ENCODE measurements at regions not wholly inside any gene's neighbourhood (a gene's known extent, or its start where the extent isn't known, plus 50 kb on each side); places are given as distances from the start of the nearest gene placed in this dataset.

DNA sequence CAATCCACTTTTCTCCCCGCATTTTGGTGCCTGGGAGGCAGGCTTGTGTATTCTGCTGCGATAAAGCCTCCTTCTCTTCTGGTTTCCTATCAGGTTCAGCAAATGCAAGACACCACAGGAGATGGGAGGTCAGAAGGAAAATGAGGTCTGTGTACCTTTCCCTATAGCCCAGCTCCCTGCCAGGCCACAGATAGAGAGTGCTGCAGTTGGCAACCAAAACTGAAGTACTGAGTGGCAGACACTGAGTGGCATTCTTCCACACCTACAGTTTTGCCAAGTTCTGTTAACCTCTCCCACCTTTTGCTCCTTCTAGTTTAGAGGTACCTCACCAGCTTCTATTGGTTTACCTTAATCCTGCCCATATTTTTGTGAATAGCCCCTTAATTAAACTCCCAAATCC, 948.4 kb downstream of the SORCS1 start:
- no peaks in the 10 kb centered on the region for H3K27me3 ChIP-seq
- TF ChIP-seq POLR2A (IDR thresholded peaks at IDR 0.05): no peak
- TF ChIP-seq POLR2AphosphoS5 (IDR thresholded peaks at IDR 0.05): no peak
- TF ChIP-seq, protein P1, sequence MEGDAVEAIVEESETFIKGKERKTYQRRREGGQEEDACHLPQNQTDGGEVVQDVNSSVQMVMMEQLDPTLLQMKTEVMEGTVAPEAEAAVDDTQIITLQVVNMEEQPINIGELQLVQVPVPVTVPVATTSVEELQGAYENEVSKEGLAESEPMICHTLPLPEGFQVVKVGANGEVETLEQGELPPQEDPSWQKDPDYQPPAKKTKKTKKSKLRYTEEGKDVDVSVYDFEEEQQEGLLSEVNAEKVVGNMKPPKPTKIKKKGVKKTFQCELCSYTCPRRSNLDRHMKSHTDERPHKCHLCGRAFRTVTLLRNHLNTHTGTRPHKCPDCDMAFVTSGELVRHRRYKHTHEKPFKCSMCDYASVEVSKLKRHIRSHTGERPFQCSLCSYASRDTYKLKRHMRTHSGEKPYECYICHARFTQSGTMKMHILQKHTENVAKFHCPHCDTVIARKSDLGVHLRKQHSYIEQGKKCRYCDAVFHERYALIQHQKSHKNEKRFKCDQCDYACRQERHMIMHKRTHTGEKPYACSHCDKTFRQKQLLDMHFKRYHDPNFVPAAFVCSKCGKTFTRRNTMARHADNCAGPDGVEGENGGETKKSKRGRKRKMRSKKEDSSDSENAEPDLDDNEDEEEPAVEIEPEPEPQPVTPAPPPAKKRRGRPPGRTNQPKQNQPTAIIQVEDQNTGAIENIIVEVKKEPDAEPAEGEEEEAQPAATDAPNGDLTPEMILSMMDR (IDR thresholded peaks at IDR 0.05): no peak
- TF ChIP-seq EP300 (IDR thresholded peaks at IDR 0.05): no peak
- no peak for DNase-seq
- no peak overlapping the region for H3K4me3 ChIP-seq
- no peaks in the 10 kb centered on the region for H3K36me3 ChIP-seq
- H3K9me3 ChIP-seq: no peaks in the 10 kb centered on the region
- H3K27ac ChIP-seq: no peak overlapping the region
- no peaks in the 10 kb centered on the region for H3K4me1 ChIP-seq
- intact Hi-C loops (cut with DNase I; ENCODE audit: low total_unique reads): no loop called here
- 29 to 49% (median 36%) methylated on average over 2 of the region's 2 CpGs for WGBS, 5 donors

DNA sequence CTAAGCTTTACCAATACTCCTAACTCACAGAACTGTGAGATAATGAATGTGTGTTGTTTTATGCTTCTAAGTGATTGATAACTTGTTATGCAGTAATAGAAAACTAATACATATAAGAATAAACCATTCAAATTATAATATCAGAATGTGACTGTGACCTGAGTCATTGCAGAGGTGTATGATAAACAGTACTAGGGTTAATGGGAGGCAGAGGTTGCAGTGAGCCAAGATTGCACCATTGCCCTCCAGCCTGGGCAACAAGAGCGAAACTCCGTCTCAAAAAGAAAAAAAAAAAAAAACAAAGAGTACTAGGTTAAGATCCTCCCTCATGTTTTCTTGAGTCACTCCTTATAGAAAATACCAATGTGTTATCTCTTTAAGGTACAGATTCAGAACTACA, 950.3 kb downstream of the SORCS1 start:
- H3K4me3 ChIP-seq: no peak overlapping the region
- TF ChIP-seq EP300 (IDR thresholded peaks at IDR 0.05) (no peak), POLR2AphosphoS5 (IDR thresholded peaks at IDR 0.05) (no peak), POLR2A (IDR thresholded peaks at IDR 0.05) (no peak)
- TF ChIP-seq, protein P1 (IDR thresholded peaks at IDR 0.05): no peak
- intact Hi-C loops (cut with DNase I; ENCODE audit: low total_unique reads): no loop called here
- H3K36me3 ChIP-seq: no peaks in the 10 kb centered on the region
- H3K9me3 ChIP-seq: no peaks in the 10 kb centered on the region
- no peaks in the 10 kb centered on the region for H3K27me3 ChIP-seq
- WGBS, 5 donors: 83 to 96% (median 88%) methylated on average over 2 of the region's 2 CpGs
- DNase-seq: no peak
- no peaks in the 10 kb centered on the region for H3K4me1 ChIP-seq
- no peak overlapping the region for H3K27ac ChIP-seq

DNA sequence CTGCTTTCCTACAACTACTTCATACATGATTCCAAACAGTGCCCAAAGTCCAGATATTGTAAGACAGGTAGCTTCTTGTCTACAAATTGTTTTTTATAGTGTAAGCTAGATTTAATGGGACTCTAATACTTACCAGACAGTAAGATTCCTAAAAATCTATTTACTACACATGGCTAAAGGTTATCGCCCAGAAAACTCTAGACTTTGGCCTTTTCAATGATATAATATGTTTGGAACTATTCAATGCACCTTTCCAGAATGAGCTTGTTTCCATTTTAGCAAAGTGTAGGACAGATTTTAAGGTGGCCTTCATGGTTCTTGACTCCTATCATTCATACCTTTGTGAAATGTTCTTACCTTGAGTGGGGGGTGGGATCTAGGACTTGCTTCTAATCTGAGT, 951.0 kb downstream of the SORCS1 start:
- no peak overlapping the region for H3K4me3 ChIP-seq
- H3K36me3 ChIP-seq: no peaks in the 10 kb centered on the region
- H3K4me1 ChIP-seq: no peaks in the 10 kb centered on the region
- H3K9me3 ChIP-seq: no peaks in the 10 kb centered on the region
- no peak for DNase-seq
- intact Hi-C loops (cut with DNase I; ENCODE audit: low total_unique reads): no loop called here
- H3K27me3 ChIP-seq: no peaks in the 10 kb centered on the region
- H3K27ac ChIP-seq: no peak overlapping the region
- TF ChIP-seq POLR2A (IDR thresholded peaks at IDR 0.05): no peak
- TF ChIP-seq, protein P1 (IDR thresholded peaks at IDR 0.05): no peak
- TF ChIP-seq EP300 (IDR thresholded peaks at IDR 0.05): no peak
- TF ChIP-seq POLR2AphosphoS5 (IDR thresholded peaks at IDR 0.05): no peak
- 46 to 91% (median 81%) methylated on average over 1 of the region's 1 CpG for WGBS, 5 donors

DNA sequence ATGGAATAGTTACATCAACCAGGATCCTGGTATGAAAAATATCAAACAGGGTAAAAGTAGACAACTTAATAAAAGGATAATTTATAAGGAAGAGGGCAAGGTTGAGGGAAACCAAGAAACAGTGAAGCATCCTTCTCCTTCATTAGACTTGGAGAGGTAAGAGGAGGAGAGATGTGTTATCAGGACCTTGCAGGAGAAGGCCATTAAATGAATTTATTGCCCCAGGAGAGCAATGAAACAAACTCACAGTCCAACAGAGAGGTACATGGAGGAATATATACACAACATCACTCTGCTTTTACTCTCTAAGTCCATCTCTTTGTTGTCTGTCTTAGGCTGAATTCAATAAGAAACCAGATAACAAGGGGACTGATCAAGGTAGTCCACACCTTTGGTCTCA, 966.2 kb downstream of the SORCS1 start:
- H3K27me3 ChIP-seq: no peaks in the 10 kb centered on the region
- no peak overlapping the region for H3K4me3 ChIP-seq
- no peak overlapping the region for H3K27ac ChIP-seq
- H3K9me3 ChIP-seq: no peaks in the 10 kb centered on the region
- no peaks in the 10 kb centered on the region for H3K4me1 ChIP-seq
- intact Hi-C loops (cut with DNase I; ENCODE audit: low total_unique reads): no loop called here
- DNase-seq: no peak
- TF ChIP-seq POLR2AphosphoS5 (IDR thresholded peaks at IDR 0.05) (no peak), POLR2A (IDR thresholded peaks at IDR 0.05) (no peak), EP300 (IDR thresholded peaks at IDR 0.05) (no peak)
- TF ChIP-seq, protein P1 (IDR thresholded peaks at IDR 0.05): no peak
- H3K36me3 ChIP-seq: no peaks in the 10 kb centered on the region
